Activated T-helper 9 cell treated with anti-CD3 and anti-CD28 coated beads, Interleukin-2, amount 50 U/mL, for 16 hours (primary cell): ENCODE measurements at regions not wholly inside any gene's neighbourhood (a gene's known extent, or its start where the extent isn't known, plus 50 kb on each side); places are given as distances from the start of the nearest gene placed in this dataset.

ENCODE experiments used
- DNase-seq: peaks from one replicate; pipeline ENCODE4 v3.0.0-alpha.2; 2020; ENCODE audit warnings: low read depth

GRCh38 chr6:139847457-139847813 is 473.0 kb upstream of the CITED2 start:
- no peak for DNase-seq

DNA sequence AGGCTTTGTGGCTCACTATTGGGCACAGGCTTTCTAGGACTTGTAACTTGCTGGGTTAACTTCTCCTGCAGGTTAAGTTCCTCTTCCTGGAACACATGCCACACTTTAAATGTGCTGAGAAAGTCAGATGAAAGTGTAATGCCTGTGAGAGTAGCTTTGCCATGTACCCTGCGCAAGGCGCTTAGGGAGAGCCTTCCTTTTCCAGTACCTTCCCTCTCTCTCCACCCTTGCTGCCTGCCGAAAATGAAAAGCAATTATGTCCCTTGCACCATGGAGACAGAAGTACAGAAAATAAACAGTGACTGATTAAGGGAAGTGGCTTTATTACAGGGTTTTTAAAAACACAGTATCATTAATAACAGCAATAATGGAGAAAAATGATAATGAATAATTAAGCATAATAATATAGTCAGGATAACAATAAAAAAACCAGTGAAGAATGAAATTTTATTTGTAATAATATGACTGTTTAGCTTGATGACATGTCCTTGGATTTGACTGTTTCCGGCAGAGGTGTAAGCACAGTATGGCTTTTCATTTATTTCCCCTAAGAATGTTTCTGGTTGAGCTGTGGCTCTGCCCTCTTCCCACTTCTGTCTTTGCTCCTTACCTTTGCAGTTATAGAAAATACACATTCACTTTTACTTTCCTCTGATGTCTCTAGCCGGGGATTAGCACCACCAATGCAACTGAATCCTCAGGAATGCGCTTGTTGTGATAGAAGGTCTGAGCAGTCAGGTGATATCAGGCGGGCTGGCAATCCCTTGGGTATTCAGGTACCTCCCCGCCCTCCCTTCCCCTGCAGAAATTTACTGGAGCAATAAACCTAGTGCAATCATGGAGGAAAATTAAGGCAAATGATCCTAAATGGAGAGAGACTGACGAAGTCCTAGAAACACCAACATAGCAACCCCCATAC is 472.3 kb upstream of the CITED2 start:
- DNase-seq: no peak

DNA sequence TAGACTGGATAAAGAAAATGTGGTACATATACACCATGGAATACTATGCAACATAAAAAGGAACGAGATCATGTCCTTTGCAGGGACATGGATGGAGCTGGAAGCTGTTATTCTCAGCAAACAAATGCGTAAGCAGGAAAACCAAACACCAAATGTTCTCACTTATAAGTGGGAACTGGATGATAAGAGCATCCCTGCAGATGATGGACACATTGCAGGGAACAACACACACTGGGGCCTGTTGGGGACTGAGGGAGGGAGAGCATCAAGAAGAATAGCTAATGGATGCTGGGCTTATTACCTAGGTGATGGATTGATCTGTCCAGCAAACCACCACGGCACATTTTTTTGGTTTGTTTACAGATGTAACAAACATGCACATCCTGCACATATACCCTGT is 470.5 kb upstream of the CITED2 start:
- DNase-seq: no peak

DNA sequence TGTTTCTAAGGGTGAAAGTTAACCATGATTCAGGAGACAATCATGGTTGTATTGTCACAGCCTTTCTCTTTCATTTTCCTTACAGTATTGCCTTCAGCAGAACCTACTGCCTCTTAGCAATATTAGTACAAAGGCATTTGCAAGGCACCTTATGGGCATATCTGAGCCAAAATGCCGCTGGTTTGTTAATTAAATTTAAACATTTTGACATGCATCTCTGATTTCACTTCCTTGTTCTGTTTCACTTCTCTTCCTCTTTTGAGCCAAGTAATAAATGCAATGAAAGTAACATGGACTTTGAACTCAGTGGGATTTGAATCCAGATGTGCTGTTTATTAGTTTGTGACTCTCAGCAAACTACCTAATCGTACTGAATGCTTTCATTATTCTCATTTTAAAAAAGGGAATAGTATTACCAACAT is 467.4 kb upstream of the CITED2 start:
- no peak for DNase-seq

GRCh38 chr6:139839506-139840156 is 465.2 kb upstream of the CITED2 start:
- no peak for DNase-seq

DNA sequence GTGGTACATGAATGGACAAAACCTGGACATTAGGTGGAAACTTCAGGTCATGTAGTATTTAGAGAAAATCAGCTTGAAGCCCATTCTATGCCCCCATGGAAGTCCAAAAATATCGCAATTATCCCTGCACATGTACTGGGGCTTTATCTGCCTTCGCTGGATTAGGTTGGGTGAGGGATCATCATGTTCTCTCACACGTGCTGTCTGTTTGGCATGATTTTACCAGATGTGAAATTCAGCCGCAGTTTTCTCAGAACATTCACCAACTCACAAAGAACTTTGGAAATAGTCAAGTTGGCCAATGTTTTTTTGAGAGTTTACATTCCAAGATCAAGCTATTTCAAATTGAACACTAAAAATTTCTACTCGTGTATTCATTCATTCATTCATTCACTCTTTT is 459.8 kb upstream of the CITED2 start:
- no peak for DNase-seq

GRCh38 chr6:139833592-139833991 is 459.1 kb upstream of the CITED2 start:
- DNase-seq: no peak

GRCh38 chr6:139832493-139833305 is 458.3 kb upstream of the CITED2 start:
- no peak for DNase-seq

GRCh38 chr6:139829576-139829975 is 455.1 kb upstream of the CITED2 start:
- DNase-seq: no peak

DNA sequence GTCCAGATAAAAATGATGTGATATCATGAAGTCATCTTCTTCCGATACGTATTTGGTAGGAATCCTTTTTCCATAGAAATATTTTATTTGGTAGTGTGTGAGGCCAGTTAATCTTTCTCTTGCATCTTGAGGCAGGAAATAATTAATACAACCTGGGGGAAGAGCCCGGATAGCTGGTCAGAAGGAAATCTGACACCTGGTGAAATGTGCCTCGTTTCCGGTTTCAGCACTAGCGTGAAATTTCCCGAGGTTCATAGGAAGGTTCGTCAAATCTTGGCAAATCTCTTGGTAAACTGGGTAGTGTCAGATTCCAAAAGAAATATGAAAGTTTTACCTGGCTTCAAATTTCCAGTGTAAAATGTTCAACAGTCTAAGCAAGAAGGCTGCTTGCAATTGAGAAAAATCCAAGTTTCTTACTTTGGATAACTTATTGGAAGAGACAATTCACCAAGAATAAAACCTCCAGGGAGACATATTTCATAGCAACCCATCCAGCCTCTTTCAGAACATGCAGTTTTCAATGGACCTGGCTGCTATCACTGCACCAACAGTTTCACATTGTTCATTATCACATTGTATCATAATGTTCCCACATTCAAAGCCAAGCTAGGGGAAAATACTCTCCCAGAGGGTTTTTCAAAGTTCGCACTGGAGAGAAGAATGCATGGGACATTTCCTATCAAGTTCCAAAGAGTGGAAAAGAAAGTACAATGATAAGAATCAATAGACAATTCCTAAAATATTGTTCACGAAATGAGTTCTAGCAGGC is 454.5 kb upstream of the CITED2 start:
- no peak for DNase-seq

GRCh38 chr6:139825935-139826374 is 451.5 kb upstream of the CITED2 start:
- no peak for DNase-seq

DNA sequence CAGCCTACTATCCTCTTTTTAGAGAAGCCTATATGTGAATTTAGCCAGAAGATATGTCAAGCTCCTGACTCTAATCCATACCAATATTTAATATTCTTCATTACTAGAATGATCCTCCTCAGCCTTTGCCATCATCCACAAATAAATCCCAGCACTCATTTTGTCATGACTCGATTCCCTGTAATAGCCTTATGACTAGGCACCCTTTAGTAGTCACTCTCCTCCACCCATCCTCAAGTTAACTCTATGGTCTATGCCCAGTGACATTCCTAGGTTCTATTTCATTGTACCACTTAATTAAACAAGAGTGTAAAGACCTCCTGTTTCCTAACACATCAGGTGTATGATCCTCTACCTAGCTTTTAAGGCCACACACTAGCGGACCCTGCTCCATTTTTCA is 450.4 kb upstream of the CITED2 start:
- DNase-seq: no peak

GRCh38 chr6:139823808-139824126 is 449.3 kb upstream of the CITED2 start:
- DNase-seq: no peak

DNA sequence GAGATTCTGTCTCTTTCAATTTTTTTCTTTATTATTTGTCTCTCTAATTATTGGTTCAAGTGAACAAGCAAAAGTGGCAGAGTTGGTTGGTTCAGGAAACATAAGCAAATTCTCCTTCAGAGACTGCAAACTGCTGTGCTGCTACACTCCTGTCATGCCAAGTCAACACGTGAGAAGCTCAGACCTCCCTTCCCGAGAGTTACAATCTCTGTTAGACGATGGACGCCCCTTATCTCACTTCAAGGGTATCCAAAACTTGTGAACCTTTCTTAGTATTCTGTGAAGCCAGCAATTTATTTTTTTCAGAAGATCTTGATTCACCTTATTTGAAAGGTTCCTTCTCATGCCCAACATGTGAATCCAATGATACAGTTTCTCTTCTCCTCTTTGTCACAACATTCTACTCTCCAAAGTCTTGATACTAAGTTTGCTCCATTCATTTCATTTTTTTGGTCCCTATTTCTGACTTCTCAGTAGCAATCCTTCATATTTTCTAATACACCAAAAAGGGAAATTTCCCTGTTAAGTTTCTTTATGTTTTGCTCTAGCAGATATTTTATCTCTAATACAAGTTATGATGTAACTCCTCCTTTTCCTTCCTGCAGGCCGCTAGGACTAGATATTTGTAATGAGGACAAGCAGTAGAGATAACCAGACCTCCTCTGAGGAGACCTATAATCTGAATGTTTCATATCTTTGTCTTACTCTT is 448.8 kb upstream of the CITED2 start:
- DNase-seq: no peak

DNA sequence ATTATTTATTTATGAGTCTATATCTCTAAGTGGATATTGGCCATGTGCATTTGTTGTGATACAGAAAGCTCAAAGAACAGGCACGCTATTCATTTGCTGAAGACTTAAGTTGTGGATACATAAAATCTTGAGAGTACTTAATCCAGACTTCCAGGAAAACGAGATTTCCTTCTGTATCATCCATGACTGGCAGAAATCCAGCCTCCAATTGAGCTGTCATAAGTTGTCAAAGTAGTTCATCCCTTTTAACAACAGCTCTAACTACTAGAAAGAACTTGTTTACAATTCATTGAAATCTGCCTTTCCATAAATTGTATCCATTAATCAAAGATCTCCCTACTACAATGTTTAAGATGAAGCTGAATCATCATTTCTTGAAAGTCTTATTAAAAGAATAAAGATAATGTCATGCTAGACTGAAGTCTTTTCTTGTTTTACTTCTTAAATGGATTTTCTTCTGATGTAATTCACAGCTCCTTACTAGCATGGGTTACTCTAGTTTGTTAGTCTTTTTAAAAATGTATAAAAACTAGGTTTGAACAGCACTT is 447.3 kb upstream of the CITED2 start:
- no peak for DNase-seq

GRCh38 chr6:139820210-139820609 is 445.8 kb upstream of the CITED2 start:
- DNase-seq: no peak

- DNase-seq: no peak
Observed at GRCh38 chr6:139819776-139820175, 445.3 kb upstream of the CITED2 start.

DNA sequence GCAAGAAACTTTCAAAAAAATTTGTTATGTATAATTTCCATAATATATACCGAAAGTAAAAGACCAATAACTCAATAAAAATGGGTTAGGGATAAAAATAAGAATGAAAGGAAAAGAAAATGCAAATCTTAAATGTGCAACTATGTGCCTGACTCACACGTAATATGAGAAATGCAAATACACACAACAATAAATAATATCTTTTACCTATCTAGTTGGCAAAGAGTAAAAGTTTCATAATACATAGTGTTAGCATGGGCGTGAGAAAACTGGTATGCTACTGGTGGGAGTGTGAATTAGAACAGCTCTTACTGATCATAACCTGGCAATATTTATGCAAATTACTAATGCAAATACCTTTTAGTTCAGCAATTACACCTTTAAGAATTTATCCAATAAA is 438.5 kb upstream of the CITED2 start:
- no peak for DNase-seq

- DNase-seq: no peak
Observed at GRCh38 chr6:139801571-139802321, 427.3 kb upstream of the CITED2 start.

DNA sequence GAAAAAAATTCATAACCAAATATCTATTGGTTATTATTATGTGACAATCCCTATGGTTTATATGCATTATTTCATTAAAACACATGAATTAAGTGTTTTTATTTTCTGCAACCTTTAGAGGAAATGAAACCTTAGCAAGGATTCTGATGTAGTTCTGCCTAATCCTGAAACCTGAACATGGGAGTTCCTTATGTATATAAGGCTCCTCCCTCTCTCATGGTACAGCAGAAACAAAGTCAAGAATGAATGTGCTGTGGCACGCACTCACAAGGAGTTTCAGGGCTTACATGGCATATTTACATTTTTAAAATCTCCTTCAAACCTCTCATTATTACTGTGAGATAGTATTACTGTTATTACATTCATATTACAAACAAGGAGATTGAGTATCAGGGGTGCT is 426.4 kb upstream of the CITED2 start:
- no peak for DNase-seq
